ENCODE measurements at regions not wholly inside any gene's neighbourhood (a gene's known extent, or its start where the extent isn't known, plus 50 kb on each side); places are given as distances from the start of the nearest gene placed in this dataset.

DNA sequence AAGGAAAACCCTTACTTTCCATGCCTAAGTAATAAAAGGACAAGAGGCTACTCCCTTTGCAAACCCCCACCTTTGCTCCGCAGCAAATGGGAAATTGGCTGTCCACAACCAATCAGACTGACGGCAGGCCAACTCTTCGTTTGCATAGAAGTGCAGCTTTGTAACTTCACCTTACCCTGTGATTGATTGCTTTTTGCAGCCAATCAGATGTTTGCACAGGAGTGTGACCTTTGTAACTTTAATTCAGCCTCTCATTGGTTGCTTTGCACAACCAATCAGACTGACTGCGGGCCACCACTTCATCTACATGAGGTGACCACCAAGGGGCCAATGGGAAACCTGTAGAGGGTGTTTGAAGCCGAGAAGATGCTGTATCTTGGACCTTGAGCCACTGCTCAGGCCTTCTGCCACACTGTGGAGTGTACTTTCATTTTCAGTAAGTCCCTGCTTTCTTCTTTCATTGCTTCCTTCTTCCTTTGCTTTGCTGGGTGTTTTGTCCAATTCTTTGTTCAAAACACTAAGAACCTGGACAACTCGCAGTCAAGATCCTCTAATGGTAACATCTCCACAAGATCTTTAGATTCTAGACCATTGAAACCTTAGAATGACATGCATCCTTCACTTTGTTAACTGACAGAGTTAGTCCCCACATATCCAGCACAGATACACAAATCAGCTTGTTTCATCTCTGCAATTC lies 51.3 kb upstream of the FREM1 start:
- no peak for DNase-seq

DNA sequence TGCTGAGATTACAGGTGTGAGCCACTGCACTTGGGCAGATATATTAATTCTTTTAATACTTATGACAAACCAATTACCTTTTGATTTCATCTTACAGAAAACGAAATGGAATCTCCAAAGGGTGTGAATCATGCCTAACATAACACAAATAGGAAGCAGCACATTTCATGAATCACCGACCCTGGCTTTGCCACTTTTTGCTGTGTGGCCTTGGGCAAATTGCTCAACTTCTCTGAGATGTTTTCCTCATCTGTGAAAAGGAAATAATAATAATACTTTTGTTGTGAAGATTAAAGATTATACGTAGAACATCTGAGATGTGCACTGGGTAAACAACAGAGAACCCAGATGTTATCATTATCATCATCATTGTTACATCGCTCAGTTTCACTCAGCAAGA lies 50.7 kb upstream of the FREM1 start:
- DNase-seq, result no peak
